Endothelial cell (in vitro differentiated cells): ENCODE measurements at regions not wholly inside any gene's neighbourhood (a gene's known extent, or its start where the extent isn't known, plus 50 kb on each side); places are given as distances from the start of the nearest gene placed in this dataset.

Experiments used
- DNase-seq: peaks from one replicate; pipeline ENCODE4 v3.0.0; 2021; ENCODE audit warnings: low spot score
- H3K27ac Mint-ChIP-seq: one replicate; pipeline ENCODE4 v1.8.0; 2021; ENCODE audit warnings: mixed read lengths, inconsistent platforms; ENCODE audit not compliant: unreplicated experiment
- H3K27me3 Mint-ChIP-seq: one replicate; pipeline ENCODE4 v1.8.0; 2021; ENCODE audit warnings: mild to moderate bottlenecking, moderate library complexity, mixed read lengths, inconsistent platforms; ENCODE audit not compliant: unreplicated experiment
- H3K36me3 Mint-ChIP-seq: one replicate; pipeline ENCODE4 v1.8.0; 2021; ENCODE audit warnings: mild to moderate bottlenecking, low read depth, mixed read lengths, inconsistent platforms; ENCODE audit not compliant: unreplicated experiment
- H3K4me1 Mint-ChIP-seq: one replicate; pipeline ENCODE4 v1.8.0; 2021; ENCODE audit warnings: mild to moderate bottlenecking, mixed read lengths, inconsistent platforms; ENCODE audit not compliant: unreplicated experiment
- H3K4me3 Mint-ChIP-seq: one replicate; pipeline ENCODE4 v1.8.0; 2021; ENCODE audit warnings: mild to moderate bottlenecking, mixed read lengths, inconsistent platforms; ENCODE audit not compliant: unreplicated experiment
- H3K9me3 Mint-ChIP-seq: one replicate; pipeline ENCODE4 v1.8.0; 2021; ENCODE audit warnings: mixed read lengths, inconsistent platforms; ENCODE audit not compliant: unreplicated experiment
- CTCF ChIP-seq: fragments of 200-600 bp; sonication (generic); IDR thresholded peaks from one replicate; pipeline ENCODE4 v1.5.0; 2021; ENCODE audit warnings: antibody characterized with exemption; ENCODE audit not compliant: unreplicated experiment

DNA sequence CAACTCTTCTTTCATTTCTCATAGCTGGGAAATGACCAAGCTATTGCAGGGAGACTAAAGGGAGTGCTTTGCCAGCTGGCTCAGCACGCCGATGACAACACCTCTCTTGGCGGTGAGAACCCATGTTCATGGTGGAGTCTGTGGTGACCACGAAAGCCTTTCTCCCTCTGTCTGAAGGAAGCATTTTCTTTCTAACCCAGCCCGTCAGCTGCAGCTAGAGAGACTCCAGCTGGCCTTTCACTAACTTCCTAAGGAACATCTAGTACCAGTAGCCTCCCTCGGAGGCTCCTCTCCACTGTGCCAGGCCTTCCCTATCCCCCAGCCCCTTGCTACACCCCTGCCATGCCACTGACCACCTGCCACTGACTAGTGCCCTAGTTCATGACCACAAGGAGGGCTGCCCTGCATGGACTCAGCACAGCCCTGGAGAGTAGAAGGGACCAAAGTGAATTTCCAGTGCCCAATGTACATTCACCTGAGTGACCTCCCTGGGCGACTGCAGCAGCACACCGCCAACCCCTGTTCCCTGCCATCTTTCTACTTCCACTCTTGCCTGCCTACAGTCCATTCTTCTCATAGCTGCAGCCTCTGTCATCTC lies 81.3 kb downstream of the CBLN1 start:
- Mint-ChIP-seq H3K4me3 (no peak overlapping the region), H3K36me3 (no peaks in the 10 kb centered on the region), H3K27ac (no peak overlapping the region), H3K9me3 (no peaks in the 10 kb centered on the region), H3K4me1 (no peaks in the 10 kb centered on the region), H3K27me3 (peaks cover 10% of the 10 kb centered on the region)
- no peak for TF ChIP-seq CTCF
- no peak for DNase-seq

GRCh38 chr16:49195237-49195548 lies 86.4 kb downstream of the CBLN1 start:
- no peak overlapping the region for H3K27ac Mint-ChIP-seq
- no peaks in the 10 kb centered on the region for H3K36me3 Mint-ChIP-seq
- DNase-seq: no peak
- H3K27me3 Mint-ChIP-seq: peaks cover 4% of the 10 kb centered on the region
- H3K4me3 Mint-ChIP-seq: no peak overlapping the region
- H3K9me3 Mint-ChIP-seq: no peaks in the 10 kb centered on the region
- no peaks in the 10 kb centered on the region for H3K4me1 Mint-ChIP-seq
- no peak for TF ChIP-seq CTCF

DNA sequence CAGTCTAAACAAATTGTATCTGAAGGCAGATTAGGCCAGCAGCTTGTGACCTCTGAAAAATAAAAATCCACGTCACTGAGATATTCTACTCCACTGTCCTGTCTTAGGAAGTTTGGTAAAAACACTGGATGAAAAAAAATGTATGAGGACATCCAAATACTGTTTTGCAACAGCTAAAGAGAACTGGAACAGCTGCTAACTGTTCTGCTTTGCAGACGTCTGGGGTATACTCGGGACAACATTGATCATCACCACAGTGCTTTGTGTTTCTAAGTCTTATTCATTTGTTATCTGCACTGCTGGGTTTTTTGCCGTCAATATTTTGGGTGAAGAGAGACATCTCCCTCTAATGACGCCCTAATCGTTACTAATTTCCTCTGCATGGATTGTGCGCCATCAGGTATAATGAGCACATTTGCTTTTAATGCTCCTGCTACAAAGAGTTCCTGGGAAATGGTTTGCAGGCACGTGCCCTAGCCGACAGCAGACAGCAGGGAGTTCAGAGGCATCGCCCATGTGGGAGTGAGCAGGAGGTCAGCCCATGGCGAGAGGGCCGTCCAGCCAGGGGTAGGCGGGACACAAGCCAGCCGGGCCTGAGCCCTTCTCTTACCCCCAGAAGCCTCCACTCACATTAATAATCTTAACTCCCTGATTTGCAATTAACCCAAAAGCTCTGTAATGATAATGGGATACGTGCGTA lies 87.0 kb downstream of the CBLN1 start:
- no peak overlapping the region for H3K27ac Mint-ChIP-seq
- no peak for TF ChIP-seq CTCF
- H3K9me3 Mint-ChIP-seq: no peaks in the 10 kb centered on the region
- peaks cover 4% of the 10 kb centered on the region for H3K27me3 Mint-ChIP-seq
- no peaks in the 10 kb centered on the region for H3K36me3 Mint-ChIP-seq
- H3K4me1 Mint-ChIP-seq: no peaks in the 10 kb centered on the region
- DNase-seq: no peak
- H3K4me3 Mint-ChIP-seq: no peak overlapping the region

GRCh38 chr16:49193596-49193995 lies 88.0 kb downstream of the CBLN1 start:
- no peaks in the 10 kb centered on the region for H3K27me3 Mint-ChIP-seq
- H3K36me3 Mint-ChIP-seq: no peaks in the 10 kb centered on the region
- no peak overlapping the region for H3K4me3 Mint-ChIP-seq
- no peak for TF ChIP-seq CTCF
- H3K4me1 Mint-ChIP-seq: no peaks in the 10 kb centered on the region
- no peak overlapping the region for H3K27ac Mint-ChIP-seq
- DNase-seq: no peak
- H3K9me3 Mint-ChIP-seq: no peaks in the 10 kb centered on the region

DNA sequence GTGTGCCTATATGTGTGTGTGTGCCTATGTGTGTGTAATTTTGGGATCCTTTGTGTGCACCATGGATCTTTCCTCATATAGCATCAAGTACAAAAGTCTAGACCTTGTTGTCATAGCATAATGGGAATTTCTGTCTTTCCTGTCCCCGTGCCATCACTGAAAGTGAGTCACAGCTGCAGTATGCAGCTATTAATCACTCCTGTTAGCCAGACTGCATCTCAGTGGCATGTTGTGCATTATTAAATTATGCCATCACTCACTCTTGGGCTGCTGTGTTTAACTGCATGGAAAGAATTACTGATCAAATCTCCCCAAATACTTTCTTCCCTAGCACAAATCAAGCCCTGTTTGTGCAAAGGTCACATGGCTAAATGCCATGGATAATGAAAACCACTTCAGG lies 92.4 kb downstream of the CBLN1 start:
- TF ChIP-seq CTCF: no peak
- H3K27me3 Mint-ChIP-seq: no peaks in the 10 kb centered on the region
- DNase-seq: no peak
- H3K36me3 Mint-ChIP-seq: no peaks in the 10 kb centered on the region
- H3K27ac Mint-ChIP-seq: no peak overlapping the region
- H3K9me3 Mint-ChIP-seq: no peaks in the 10 kb centered on the region
- H3K4me3 Mint-ChIP-seq: no peak overlapping the region
- no peaks in the 10 kb centered on the region for H3K4me1 Mint-ChIP-seq
